SK-N-MC (cell line): ENCODE measurements at regions not wholly inside any gene's neighbourhood (a gene's known extent, or its start where the extent isn't known, plus 50 kb on each side); places are given as distances from the start of the nearest gene placed in this dataset.

ENCODE experiments used
- EZH2 ChIP-seq: fragments of 200-600 bp; sonication (generic); IDR thresholded peaks from one replicate; pipeline ENCODE4 v1.6.1; 2017; ENCODE audit warnings: antibody characterized with exemption
- FOXP2 ChIP-seq: optimal IDR thresholded peaks from 2 replicates; pipeline ENCODE3; 2011; ENCODE audit warnings: mild to moderate bottlenecking, moderate library complexity; ENCODE audit not compliant: insufficient read depth; ENCODE audit errors: extremely low read length, control extremely low read depth
- POLR2AphosphoS5 ChIP-seq: IDR thresholded peaks from 2 replicates; pipeline ENCODE4 v1.6.1; 2012; ENCODE audit warnings: mild to moderate bottlenecking, low read depth, low read length, borderline replicate concordance

DNA sequence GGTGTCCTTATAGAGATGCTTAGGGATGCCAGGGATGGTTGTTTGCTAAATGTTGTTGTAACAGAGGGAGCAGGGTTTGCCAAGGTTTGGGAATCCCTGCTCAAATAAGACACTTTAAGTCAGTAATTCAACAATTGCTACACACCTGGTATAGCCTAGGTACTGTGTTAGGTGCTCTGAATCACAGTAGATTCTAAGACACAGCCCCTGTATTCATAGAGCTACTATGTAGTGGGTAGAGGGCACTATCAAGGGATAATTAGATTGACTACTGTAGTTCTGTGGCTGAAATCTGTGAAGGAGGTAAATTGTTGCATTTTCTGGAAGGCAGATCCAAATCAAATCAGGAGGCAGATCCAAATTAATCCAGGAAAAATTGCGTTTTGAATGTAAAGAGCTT, 149.2 kb downstream of the C12orf75 start:
- TF ChIP-seq POLR2AphosphoS5 (no peak), EZH2 (no peak), FOXP2 (no peak)
